Trophoblast cell (in vitro differentiated cells and primary cell): ENCODE measurements at regions not wholly inside any gene's neighbourhood (a gene's known extent, or its start where the extent isn't known, plus 50 kb on each side); places are given as distances from the start of the nearest gene placed in this dataset.

Experiments
- DNase-seq, 2 donors: peaks; one replicate each; pipeline ENCODE4 v3.0.0-alpha.2; 2016
- H2AFZ ChIP-seq: 2 replicates; pipeline ENCODE4 v1.6.1; 2013; ENCODE audit warnings: low read length, moderate library complexity, mild to moderate bottlenecking; ENCODE audit not compliant: insufficient read depth, poor library complexity
- H2AK5ac ChIP-seq: 2 replicates; pipeline ENCODE4 v1.6.1; 2013; ENCODE audit warnings: mild to moderate bottlenecking, low read length
- H2BK120ac ChIP-seq: 2 replicates; pipeline ENCODE4 v1.6.1; 2013; ENCODE audit warnings: low read length, mild to moderate bottlenecking, moderate library complexity; ENCODE audit not compliant: insufficient read depth, poor library complexity
- H2BK12ac ChIP-seq: 2 replicates; pipeline ENCODE4 v1.6.1; 2013; ENCODE audit warnings: mild to moderate bottlenecking, low read length, moderate library complexity
- H2BK5ac ChIP-seq: 2 replicates; pipeline ENCODE4 v1.6.1; 2013; ENCODE audit warnings: low read length, low read depth, moderate library complexity, mild to moderate bottlenecking; ENCODE audit not compliant: poor library complexity
- H3K14ac ChIP-seq: 2 replicates; pipeline ENCODE4 v1.6.1; 2013; ENCODE audit warnings: mild to moderate bottlenecking, low read length
- H3K18ac ChIP-seq: 2 replicates; pipeline ENCODE4 v1.6.1; 2013; ENCODE audit warnings: mild to moderate bottlenecking, low read length
- H3K23ac ChIP-seq: 2 replicates; pipeline ENCODE4 v1.6.1; 2013; ENCODE audit warnings: low read length
- H3K27ac ChIP-seq: 2 replicates; pipeline ENCODE4 v1.5.1; 2013; ENCODE audit warnings: low read depth, mild to moderate bottlenecking, inconsistent platforms, low read length, moderate library complexity
- H3K27me3 ChIP-seq: 2 replicates; pipeline ENCODE4 v1.6.1; 2013; ENCODE audit warnings: inconsistent platforms, mild to moderate bottlenecking, low read length, moderate library complexity; ENCODE audit not compliant: insufficient read depth
- H3K36me3 ChIP-seq, 2 experiments: 1 replicate in 1 of 2; 2 replicates in 1 of 2; pipeline ENCODE4 v1.6.1; 2013; ENCODE audit warnings: low read length in 2 of 2, mild to moderate bottlenecking in 2 of 2, moderate library complexity in 1 of 2; ENCODE audit not compliant: insufficient read depth in 2 of 2, control insufficient read depth in 1 of 2
- H3K4ac ChIP-seq: 2 replicates; pipeline ENCODE4 v1.6.1; 2013; ENCODE audit warnings: low read depth, mild to moderate bottlenecking, low read length, moderate library complexity
- H3K4me1 ChIP-seq, 2 experiments: 1 replicate in 1 of 2; 2 replicates in 1 of 2; pipeline ENCODE4 v1.6.1; 2013; ENCODE audit warnings: low read length in 2 of 2, mild to moderate bottlenecking in 2 of 2, moderate library complexity in 1 of 2; ENCODE audit not compliant: insufficient read depth in 2 of 2, control insufficient read depth in 1 of 2
- H3K4me2 ChIP-seq: 2 replicates; pipeline ENCODE4 v1.6.1; 2013; ENCODE audit warnings: inconsistent platforms, mild to moderate bottlenecking, low read length, moderate library complexity
- H3K4me3 ChIP-seq: 2 replicates; pipeline ENCODE4 v1.5.1; 2013; ENCODE audit warnings: mild to moderate bottlenecking, low read depth, low read length, inconsistent platforms
- H3K79me1 ChIP-seq: one replicate; pipeline ENCODE4 v1.6.1; 2013; ENCODE audit warnings: low read length
- H3K79me2 ChIP-seq: 2 replicates; pipeline ENCODE4 v1.6.1; 2013; ENCODE audit warnings: low read length, mild to moderate bottlenecking; ENCODE audit not compliant: control insufficient read depth, insufficient read depth, poor library complexity
- H3K9ac ChIP-seq: 2 replicates; pipeline ENCODE4 v1.6.1; 2013; ENCODE audit warnings: mild to moderate bottlenecking, low read length
- H3K9me3 ChIP-seq: 2 replicates; pipeline ENCODE4 v1.6.1; 2013; ENCODE audit warnings: low read depth, mild to moderate bottlenecking, control low read depth, inconsistent platforms, low read length; ENCODE audit not compliant: insufficient read depth
- H4K12ac ChIP-seq: 2 replicates; pipeline ENCODE4 v1.6.1; 2013; ENCODE audit warnings: low read depth, mild to moderate bottlenecking, low read length, moderate library complexity
- H4K8ac ChIP-seq: 2 replicates; pipeline ENCODE4 v1.6.1; 2013; ENCODE audit warnings: low read depth, mild to moderate bottlenecking, low read length, moderate library complexity
- H4K91ac ChIP-seq: one replicate; pipeline ENCODE4 v1.6.1; 2013; ENCODE audit warnings: low read depth, mild to moderate bottlenecking, low read length, moderate library complexity
- WGBS: extraction: QIAGEN DNeasy Blood & Tissue Kit; methylation state at CpG from one replicate; pipeline ENCODE4 v1.1.7; 2013; ENCODE audit warnings: missing lambda C conversion rate; ENCODE audit not compliant: insufficient read length, insufficient coverage; ENCODE audit errors: extremely low coverage; 5-methylcytosine and 5-hydroxymethylcytosine counted together

DNA sequence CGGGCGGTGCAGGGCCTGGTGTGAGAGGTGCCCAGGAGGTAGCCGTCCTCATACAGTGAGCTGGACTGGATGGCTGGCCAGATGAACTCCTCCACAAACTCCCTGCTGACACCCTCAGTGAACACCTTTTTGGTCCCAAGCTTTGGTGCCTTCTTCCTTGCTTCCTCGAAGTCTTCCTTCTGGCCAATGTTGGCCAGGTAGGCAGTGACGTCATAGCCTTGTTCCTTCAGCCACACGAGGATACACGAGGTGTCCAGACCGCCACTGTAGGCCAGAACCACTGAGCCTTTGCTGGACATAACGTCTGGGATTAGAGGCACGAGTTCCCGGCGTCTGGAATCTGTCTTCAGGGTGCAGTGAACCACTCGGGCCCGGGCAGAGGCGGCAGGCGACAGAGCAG is 206.8 kb upstream of the SP4 start:
- no CpG with 5 or more reads among the region's 16 CpGs for WGBS
- Histone ChIP-seq H4K12ac (no peak overlapping the region), H3K27ac (no peak overlapping the region), H3K23ac (no peak overlapping the region), H2BK120ac (no peak overlapping the region), H3K4me2 (no peak overlapping the region), H2AFZ (no peak overlapping the region), H3K79me1 (no peaks in the 10 kb centered on the region), H4K91ac (no peak overlapping the region), H2BK12ac (no peak overlapping the region), H3K79me2 (no peaks in the 10 kb centered on the region), H3K4me1 (no peaks in the 10 kb centered on the region), H2BK5ac (no peak overlapping the region), H3K27me3 (no peaks in the 10 kb centered on the region), H3K18ac (no peak overlapping the region), H2AK5ac (no peak overlapping the region), H3K4ac (no peak overlapping the region), H3K14ac (no peak overlapping the region), H3K9ac (no peak overlapping the region), H3K4me3 (no peak overlapping the region), H4K8ac (no peak overlapping the region), H3K9me3 (peaks cover 3% of the 10 kb centered on the region), H3K36me3 (no peaks in the 10 kb centered on the region)
- no peak for DNase-seq

DNA sequence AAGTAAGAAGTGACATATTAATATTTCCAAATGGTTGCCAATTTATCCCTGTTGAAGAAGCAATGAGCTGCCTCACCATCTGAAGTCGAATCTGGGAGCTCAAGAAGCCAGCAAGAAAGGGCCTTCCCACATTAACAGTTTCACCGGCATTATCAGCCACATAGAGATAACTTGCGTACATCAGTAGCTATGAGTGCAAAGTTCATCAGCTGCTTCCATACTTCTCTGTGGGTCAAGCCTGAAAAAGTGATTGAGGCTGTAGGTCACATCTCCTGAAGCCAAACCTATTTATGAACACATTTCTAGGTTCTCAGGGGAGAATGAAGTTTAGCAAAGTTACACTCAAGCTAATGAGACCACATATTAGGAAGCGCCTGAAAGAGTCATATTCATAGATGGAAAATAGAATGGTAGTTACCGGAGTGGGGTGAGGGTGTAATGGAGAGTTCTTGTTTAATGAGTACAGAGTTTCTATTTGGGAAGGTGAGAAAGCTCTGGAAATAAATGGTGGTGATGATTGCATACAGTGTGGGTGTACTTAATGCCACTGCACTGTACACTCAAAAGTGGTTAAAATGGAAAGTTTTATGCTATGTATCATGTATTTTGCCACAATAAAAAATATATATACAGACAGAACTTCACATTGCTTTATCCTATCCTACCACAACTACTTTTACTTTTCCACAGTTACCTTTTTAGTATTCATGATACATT is 189.3 kb upstream of the SP4 start:
- H4K91ac ChIP-seq = no peak overlapping the region
- no peak overlapping the region for H3K9ac ChIP-seq
- H3K23ac ChIP-seq = no peak overlapping the region
- DNase-seq = no peak
- no peaks in the 10 kb centered on the region for H3K36me3 ChIP-seq
- H4K12ac ChIP-seq = no peak overlapping the region
- H4K8ac ChIP-seq = no peak overlapping the region
- H2AK5ac ChIP-seq = no peak overlapping the region
- H3K4me1 ChIP-seq = no peaks in the 10 kb centered on the region
- no peak overlapping the region for H3K27ac ChIP-seq
- H2BK120ac ChIP-seq = no peak overlapping the region
- no peak overlapping the region for H3K18ac ChIP-seq
- H3K27me3 ChIP-seq = no peaks in the 10 kb centered on the region
- H3K4me3 ChIP-seq = no peak overlapping the region
- no peak overlapping the region for H3K4ac ChIP-seq
- H2AFZ ChIP-seq = no peak overlapping the region
- H2BK12ac ChIP-seq = no peak overlapping the region
- no peak overlapping the region for H3K4me2 ChIP-seq
- WGBS = no CpG with 5 or more reads among the region's 5 CpGs
- H3K79me1 ChIP-seq = no peaks in the 10 kb centered on the region
- H2BK5ac ChIP-seq = no peak overlapping the region
- no peak overlapping the region for H3K14ac ChIP-seq
- no peaks in the 10 kb centered on the region for H3K9me3 ChIP-seq
- no peaks in the 10 kb centered on the region for H3K79me2 ChIP-seq

DNA sequence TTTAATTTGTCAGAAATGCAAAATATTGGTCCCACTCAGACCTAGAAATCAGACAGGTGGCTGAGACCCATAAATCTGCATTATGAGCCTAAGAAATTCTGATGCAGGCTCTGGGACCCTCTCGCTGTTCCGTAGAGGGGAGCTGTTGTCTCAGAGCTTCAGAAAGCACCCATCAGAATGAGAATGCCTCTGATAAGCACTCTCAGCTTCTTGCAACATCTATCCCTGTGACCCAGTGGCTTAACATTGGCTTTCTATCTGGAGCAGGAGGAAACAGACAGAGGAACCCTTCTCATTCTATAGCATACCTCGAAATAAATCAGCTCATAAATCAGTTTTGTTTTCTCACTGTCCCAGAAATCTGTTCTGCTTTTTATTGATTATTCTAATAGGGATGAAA is 184.6 kb upstream of the SP4 start:
- Histone ChIP-seq H3K14ac (no peak overlapping the region), H2AFZ (no peak overlapping the region), H3K4ac (no peak overlapping the region), H2AK5ac (no peak overlapping the region), H3K23ac (no peak overlapping the region), H3K79me1 (no peaks in the 10 kb centered on the region), H4K91ac (no peak overlapping the region), H2BK5ac (no peak overlapping the region), H4K8ac (no peak overlapping the region), H3K9me3 (no peaks in the 10 kb centered on the region), H2BK12ac (no peak overlapping the region), H3K4me3 (no peak overlapping the region), H3K18ac (no peak overlapping the region), H2BK120ac (no peak overlapping the region), H3K27me3 (no peaks in the 10 kb centered on the region), H3K79me2 (no peaks in the 10 kb centered on the region), H4K12ac (no peak overlapping the region), H3K27ac (no peak overlapping the region), H3K9ac (no peak overlapping the region), H3K36me3 (no peaks in the 10 kb centered on the region), H3K4me1 (no peaks in the 10 kb centered on the region), H3K4me2 (no peak overlapping the region)
- no peak for DNase-seq
- WGBS = no CpG with 5 or more reads among the region's 3 CpGs

DNA sequence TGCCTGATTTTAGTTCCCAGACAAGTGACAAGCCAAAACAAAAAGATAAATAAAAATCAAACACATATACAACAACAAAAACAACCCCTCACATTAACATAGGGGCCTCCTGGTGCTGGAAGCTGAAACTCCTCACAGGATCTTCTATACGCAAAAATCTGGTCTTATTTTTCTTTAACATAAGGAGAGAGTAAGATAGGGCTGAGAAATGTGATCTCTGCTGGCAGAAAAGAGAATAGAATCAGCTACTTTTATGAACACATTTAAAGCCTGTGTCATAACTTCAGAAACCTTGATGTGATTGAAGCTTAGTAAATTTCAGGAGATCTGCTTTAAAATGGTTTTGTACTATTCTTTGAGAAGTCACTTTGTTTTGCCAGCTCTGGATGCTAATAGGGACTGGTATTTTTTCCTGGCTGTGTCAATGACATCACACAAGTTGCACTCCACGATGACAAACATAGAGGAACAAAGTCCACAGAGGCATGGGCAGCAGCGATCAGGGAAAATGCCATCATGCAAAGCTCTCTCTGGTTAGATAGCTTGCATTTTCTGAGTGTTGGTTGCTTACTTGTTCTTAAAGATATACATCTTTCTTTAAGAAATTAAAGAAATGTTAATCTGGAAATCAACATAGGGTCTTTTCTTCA is 176.6 kb upstream of the SP4 start:
- H2BK120ac ChIP-seq = no peak overlapping the region
- H3K79me1 ChIP-seq = no peaks in the 10 kb centered on the region
- H3K14ac ChIP-seq = no peak overlapping the region
- H4K8ac ChIP-seq = no peak overlapping the region
- no peaks in the 10 kb centered on the region for H3K79me2 ChIP-seq
- H3K9me3 ChIP-seq = no peaks in the 10 kb centered on the region
- no peak overlapping the region for H2AFZ ChIP-seq
- no peak overlapping the region for H3K23ac ChIP-seq
- H3K4me2 ChIP-seq = no peak overlapping the region
- no peaks in the 10 kb centered on the region for H3K36me3 ChIP-seq
- H2BK5ac ChIP-seq = no peak overlapping the region
- H3K4me3 ChIP-seq = no peak overlapping the region
- no peak overlapping the region for H4K12ac ChIP-seq
- H3K4ac ChIP-seq = no peak overlapping the region
- no peak overlapping the region for H2BK12ac ChIP-seq
- no peak overlapping the region for H3K27ac ChIP-seq
- no peak overlapping the region for H3K18ac ChIP-seq
- H2AK5ac ChIP-seq = no peak overlapping the region
- no peak overlapping the region for H3K9ac ChIP-seq
- no peak overlapping the region for H4K91ac ChIP-seq
- no peaks in the 10 kb centered on the region for H3K27me3 ChIP-seq
- no CpG with 5 or more reads among the region's 3 CpGs for WGBS
- no peak for DNase-seq
- no peaks in the 10 kb centered on the region for H3K4me1 ChIP-seq
